ENCODE measurements at regions not wholly inside any gene's neighbourhood (a gene's known extent, or its start where the extent isn't known, plus 50 kb on each side); places are given as distances from the start of the nearest gene placed in this dataset.

GRCh38 chr7:153414288-153414629 lies 637.9 kb upstream of the DPP6 start:
- TF ChIP-seq CTCF (IDR thresholded peaks at IDR 0.05) (no peak), POLR2A (IDR thresholded peaks at IDR 0.05) (no peak), POLR2AphosphoS5 (IDR thresholded peaks at IDR 0.05) (no peak)

Data from prostate gland (tissue), 2 donors.